ENCODE measurements at regions not wholly inside any gene's neighbourhood (a gene's known extent, or its start where the extent isn't known, plus 50 kb on each side); places are given as distances from the start of the nearest gene placed in this dataset.

DNA sequence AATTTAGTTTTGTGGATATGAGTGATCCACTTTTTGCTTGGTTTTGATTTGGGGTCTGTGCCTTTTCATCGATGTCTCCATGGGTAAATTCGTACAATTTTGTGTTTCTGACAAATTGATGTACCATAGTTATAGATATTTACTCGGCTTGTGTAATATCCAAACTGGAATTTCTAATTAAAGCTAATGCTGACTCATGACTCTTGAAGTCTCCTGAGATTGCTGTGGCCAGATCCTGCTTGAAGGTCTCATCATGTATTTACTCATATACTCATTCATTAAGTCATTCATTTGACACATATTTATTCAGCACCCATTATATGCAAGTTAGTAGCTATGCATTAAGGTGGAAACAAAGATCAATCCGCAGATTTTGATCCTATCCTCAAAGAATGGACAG is 423.2 kb downstream of the RWDD3 start:
- TF ChIP-seq, protein P1, sequence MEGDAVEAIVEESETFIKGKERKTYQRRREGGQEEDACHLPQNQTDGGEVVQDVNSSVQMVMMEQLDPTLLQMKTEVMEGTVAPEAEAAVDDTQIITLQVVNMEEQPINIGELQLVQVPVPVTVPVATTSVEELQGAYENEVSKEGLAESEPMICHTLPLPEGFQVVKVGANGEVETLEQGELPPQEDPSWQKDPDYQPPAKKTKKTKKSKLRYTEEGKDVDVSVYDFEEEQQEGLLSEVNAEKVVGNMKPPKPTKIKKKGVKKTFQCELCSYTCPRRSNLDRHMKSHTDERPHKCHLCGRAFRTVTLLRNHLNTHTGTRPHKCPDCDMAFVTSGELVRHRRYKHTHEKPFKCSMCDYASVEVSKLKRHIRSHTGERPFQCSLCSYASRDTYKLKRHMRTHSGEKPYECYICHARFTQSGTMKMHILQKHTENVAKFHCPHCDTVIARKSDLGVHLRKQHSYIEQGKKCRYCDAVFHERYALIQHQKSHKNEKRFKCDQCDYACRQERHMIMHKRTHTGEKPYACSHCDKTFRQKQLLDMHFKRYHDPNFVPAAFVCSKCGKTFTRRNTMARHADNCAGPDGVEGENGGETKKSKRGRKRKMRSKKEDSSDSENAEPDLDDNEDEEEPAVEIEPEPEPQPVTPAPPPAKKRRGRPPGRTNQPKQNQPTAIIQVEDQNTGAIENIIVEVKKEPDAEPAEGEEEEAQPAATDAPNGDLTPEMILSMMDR (IDR thresholded peaks at IDR 0.05) = no peak
- no peak for TF ChIP-seq POLR2A (IDR thresholded peaks at IDR 0.05)
